ENCODE measurements at regions not wholly inside any gene's neighbourhood (a gene's known extent, or its start where the extent isn't known, plus 50 kb on each side); places are given as distances from the start of the nearest gene placed in this dataset.

GRCh38 chr10:106139915-106140314 is 1024.6 kb downstream of the SORCS1 start:
- no peak for FAIRE-seq
- no peak for DNase-seq (ENCODE audit: insufficient read length, low spot score)
- TF ChIP-seq CTCF (IDR thresholded peaks at IDR 0.05; ENCODE audit: insufficient read depth, missing control alignments), result no peak

DNA sequence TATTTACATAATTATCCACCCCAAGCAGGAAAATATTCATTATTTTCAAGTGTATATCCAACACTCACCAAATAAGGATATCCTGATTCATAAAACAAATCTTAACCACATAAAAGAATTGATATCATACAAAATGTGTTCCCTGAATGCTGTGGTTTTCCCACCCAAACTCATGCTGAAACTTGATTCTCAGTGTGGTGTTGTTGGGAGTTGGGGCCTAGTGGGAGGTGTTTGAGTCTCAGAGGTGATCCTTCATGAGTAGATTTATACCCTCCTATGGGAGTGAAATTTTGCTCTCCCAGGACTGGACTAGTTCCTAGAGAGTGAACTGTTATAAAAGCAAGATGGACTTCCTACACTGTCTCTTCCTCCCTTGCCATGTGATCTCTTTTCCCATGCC is 1028.3 kb downstream of the SORCS1 start:
- DNase-seq (ENCODE audit: insufficient read length, low spot score) (no peak), FAIRE-seq (no peak)
- TF ChIP-seq CTCF (IDR thresholded peaks at IDR 0.05; ENCODE audit: insufficient read depth, missing control alignments), result no peak

GRCh38 chr10:106134326-106135000 is 1030.0 kb downstream of the SORCS1 start:
- FAIRE-seq (no peak), DNase-seq (ENCODE audit: insufficient read length, low spot score) (no peak)
- TF ChIP-seq CTCF (IDR thresholded peaks at IDR 0.05; ENCODE audit: insufficient read depth, missing control alignments), result no peak

- TF ChIP-seq CTCF (IDR thresholded peaks at IDR 0.05; ENCODE audit: insufficient read depth, missing control alignments), result no peak
- no peak for DNase-seq (ENCODE audit: insufficient read length, low spot score)
- FAIRE-seq, result no peak
Observed at GRCh38 chr10:106133451-106133850, 1031.1 kb downstream of the SORCS1 start.

GRCh38 chr10:106132956-106133355 is 1031.5 kb downstream of the SORCS1 start:
- no peak for FAIRE-seq
- DNase-seq (ENCODE audit: insufficient read length, low spot score), result no peak
- no peak for TF ChIP-seq CTCF (IDR thresholded peaks at IDR 0.05; ENCODE audit: insufficient read depth, missing control alignments)

- DNase-seq (ENCODE audit: insufficient read length, low spot score) (no peak), FAIRE-seq (no peak)
Observed at GRCh38 chr10:106114656-106115186, 1049.8 kb downstream of the SORCS1 start.

More at GRCh38 chr10:106114656-106115186, 1049.8 kb downstream of the SORCS1 start:
- TF ChIP-seq CTCF (IDR thresholded peaks at IDR 0.05; ENCODE audit: insufficient read depth, missing control alignments), result no peak
